ENCODE measurements at regions not wholly inside any gene's neighbourhood (a gene's known extent, or its start where the extent isn't known, plus 50 kb on each side); places are given as distances from the start of the nearest gene placed in this dataset.
"Not testable (repeated sequence)": the region's sequence is repeated elsewhere in the genome, so short reads cannot be mapped to it uniquely, and the experiment has no call there.

DNA sequence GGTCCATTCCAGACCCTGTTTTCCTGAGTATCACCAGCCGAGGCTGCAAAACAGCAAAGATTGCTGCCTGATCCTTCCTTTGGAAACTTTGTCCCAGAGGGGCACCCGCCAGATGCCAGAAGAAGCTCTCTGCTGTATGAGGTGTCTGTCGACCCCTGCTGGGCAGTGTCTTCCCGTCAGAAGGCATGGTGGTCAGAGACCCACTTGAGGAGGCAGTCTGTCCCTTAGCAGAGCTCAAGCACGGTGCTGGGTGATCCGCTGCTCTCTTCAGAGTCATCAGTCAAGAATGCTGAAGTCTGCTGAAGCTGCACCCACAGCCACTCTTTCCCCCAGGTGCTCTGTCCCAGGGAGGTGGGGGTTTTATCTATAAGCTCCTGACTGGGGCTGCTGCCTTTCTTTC lies 1121.2 kb downstream of the NSUN3 start:
- no peak for DNase-seq

DNA sequence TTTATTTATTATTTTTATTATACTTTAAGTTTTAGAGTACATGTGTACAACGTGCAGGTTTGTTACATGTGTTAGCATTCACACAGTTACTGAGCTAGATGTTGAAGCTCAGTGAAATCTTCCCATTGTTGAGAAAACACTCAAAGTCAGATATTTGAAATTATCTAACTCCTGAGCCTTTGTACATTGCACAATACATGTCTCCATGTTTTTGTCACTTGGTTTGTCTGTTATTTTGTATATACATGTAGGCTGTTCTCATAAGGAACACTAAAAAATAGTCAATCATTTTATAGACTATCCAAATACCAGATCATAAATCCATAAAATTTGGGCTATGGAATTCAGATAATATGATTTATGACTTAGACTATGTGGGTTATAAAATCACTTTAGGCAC lies 1126.5 kb downstream of the NSUN3 start:
- DNase-seq = no peak

- DNase-seq = no peak
Observed at GRCh38 chr3:95197661-95198060, 1134.8 kb downstream of the NSUN3 start.

GRCh38 chr3:95200384-95200783 lies 1137.5 kb downstream of the NSUN3 start:
- no peak for DNase-seq

GRCh38 chr3:95210878-95211277 lies 1148.0 kb downstream of the NSUN3 start:
- DNase-seq = peak; percentile 17

DNA sequence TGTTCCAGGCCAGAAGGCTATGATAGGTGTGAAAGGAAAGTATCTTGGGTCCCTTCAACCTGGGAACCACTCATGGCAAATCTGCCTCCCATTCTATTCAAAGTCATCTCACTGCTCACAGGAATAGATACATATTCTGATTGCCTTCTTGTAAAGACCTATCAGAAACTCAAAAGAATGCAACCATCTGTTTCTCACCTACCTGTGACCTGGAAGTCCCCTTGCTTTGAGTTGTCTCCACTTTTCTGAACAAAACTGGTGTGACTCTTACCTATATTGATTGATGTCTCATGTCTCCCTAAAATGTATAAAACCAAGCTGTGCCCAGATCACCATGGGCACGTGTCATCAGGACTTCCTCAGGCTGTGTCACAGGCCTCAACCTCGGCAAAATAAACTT lies 1149.3 kb downstream of the NSUN3 start:
- no peak for DNase-seq

- DNase-seq = no peak
Observed at GRCh38 chr3:95215437-95215957, 1152.6 kb downstream of the NSUN3 start.

DNA sequence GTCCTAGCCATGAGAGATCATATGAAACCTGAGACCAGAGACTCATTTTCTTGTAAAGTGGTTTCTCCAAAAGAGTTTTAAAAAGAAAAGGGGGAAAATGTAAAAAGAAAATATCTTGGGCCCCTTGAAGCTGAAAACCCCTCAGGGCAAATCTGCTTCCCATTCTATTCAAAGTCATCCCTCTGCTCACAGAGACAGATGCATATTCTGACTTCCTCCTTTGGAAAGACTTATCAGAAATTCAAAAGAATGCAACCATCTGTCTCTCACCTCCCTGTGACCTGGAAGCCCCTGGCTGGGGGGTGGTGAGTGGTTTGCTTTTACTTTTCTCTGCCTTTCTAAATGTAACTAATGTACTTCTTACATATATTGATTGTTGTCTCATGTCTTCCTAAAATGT lies 1154.8 kb downstream of the NSUN3 start:
- no peak for DNase-seq

GRCh38 chr3:95218484-95218883 lies 1155.6 kb downstream of the NSUN3 start:
- DNase-seq = no peak

DNA sequence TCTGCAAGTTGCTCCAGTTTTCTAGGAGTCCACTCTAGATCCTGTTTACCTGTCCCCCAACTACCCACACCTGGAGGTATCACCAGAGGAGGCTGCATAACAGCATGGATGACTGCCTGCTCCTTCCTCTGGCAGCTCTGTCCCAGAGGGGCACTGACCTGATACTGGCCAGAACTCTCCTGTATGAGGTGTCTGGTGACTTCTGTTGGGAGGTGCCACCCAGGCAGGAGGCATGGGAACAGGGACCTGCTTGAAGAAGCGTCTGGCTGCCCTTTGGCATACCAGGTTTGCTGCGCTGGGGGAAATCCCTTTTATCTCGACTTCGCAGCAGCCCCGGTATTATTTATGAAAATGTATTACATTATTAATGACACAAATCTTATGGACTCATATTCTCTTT lies 1163.6 kb downstream of the NSUN3 start:
- DNase-seq = no peak

GRCh38 chr3:95227092-95227491 lies 1164.2 kb downstream of the NSUN3 start:
- DNase-seq = no peak

- DNase-seq = no peak
Observed at GRCh38 chr3:95228416-95228815, 1165.6 kb downstream of the NSUN3 start.

DNA sequence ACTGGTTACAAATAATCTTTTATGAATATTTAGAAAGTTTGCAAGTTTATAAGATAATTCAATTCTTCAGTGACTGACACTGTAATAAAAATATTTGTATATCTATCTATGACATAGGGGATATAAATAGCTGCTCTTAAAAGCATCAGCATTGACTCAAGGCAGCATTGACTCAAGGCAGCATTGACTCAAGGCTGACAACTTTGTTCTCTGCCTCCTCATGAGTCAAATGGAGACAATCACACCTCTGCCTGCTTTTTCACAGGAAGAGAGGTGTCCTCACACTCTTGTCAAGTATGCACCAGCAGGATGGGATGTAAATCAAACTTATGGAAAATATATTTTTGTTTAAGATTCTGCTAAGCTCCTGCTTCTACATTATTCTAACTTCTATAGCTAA lies 1173.1 kb downstream of the NSUN3 start:
- no peak for DNase-seq

- no peak for DNase-seq
Observed at GRCh38 chr3:95237783-95238182, 1174.9 kb downstream of the NSUN3 start.

DNA sequence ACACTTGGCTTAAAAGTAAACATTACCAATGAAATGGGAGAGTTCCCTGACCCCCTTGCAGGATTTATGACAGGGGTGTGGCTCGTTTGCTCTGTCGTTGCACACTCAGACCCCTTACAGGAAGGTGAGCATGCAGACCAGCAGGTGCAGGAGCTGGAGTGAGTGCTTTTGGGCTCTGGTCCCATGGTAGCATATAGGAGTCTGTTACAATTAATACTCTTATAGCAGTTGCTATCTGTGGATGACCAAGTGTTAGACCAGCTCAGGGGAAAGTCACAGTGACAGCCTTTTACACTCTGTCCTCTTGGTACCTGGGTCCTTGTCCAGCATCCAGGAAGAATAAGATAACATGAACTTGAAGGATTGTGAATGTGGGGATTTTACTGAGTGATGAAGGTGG lies 1177.5 kb downstream of the NSUN3 start:
- DNase-seq = no peak

- DNase-seq = not testable (repeated sequence)
Observed at GRCh38 chr3:95241256-95241655, 1178.4 kb downstream of the NSUN3 start.

GRCh38 chr3:95246413-95246812 lies 1183.6 kb downstream of the NSUN3 start:
- DNase-seq = no peak

DNA sequence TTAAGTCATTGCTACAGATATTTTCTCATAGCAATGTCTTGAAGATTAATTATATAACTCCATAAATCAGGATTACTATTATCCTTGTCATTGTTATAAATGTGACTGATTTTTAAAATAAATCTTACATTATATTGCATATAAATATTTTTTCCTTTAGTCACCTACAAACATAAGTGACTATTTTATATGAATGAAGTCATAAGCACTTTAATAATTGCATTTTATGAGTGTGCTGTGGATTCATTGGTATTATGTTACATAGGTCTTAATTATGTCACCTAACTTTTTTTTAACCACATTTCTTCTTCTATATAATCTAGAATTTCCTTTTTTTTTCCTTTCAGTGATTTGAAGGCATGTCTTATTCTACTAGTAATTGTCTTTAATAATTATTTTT lies 1191.2 kb downstream of the NSUN3 start:
- no peak for DNase-seq

DNA sequence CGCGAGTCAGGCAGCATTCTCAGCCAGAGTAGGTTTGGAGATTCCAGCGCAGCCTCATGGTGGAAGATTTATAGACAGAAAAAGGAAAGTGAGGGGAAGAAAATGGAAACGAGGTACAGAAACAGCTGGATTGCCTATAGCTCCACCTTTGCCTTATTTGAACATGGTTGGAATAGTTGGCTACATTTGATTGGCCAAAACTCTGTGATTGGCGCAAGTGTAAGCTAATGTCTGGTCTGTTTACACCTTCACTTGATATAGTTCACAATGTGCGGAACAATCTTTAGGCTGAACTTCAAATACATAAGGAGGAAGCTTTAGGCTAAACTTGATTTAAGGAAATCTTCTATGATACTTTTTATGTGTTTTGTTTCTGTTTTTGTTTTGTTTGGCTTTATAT lies 1191.9 kb downstream of the NSUN3 start:
- no peak for DNase-seq

- peak; percentile 10 for DNase-seq
Observed at GRCh38 chr3:95265129-95265528, 1202.3 kb downstream of the NSUN3 start.

DNA sequence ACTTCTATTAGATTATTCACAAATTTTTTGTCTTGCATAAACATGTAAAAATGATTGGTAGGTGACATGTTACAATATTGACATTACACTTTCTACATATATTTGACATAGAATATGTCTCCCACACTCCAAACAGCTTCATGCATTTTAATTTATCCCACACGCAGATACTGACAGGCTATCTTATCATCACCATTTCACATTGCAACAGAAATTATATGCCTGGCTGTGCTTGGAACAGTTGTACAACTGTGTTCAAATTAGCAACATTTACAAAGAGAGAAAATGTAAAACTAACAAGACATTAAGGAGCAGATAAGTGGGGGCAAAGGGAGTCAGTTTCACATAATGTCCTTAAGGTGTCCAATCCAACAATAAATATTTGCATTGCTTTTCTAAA lies 1208.5 kb downstream of the NSUN3 start:
- no peak for DNase-seq

DNA sequence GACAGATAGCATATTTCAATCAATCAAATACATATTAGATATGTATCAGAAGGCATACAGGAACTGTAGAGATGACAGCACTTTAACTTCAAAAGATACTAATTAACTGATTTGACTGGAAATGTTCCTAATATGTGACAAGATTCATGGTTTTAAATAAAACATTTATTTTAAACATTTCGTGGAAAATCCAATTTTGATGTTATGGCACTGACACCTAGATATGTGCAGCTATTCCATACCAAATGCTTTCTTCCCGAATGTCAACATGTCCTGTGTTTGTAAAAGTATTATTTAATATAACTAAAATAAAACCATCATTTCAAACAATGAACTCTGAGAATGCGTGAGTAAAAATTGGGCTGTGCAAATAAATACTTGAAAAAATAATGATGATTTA lies 1209.3 kb downstream of the NSUN3 start:
- no peak for DNase-seq

DNA sequence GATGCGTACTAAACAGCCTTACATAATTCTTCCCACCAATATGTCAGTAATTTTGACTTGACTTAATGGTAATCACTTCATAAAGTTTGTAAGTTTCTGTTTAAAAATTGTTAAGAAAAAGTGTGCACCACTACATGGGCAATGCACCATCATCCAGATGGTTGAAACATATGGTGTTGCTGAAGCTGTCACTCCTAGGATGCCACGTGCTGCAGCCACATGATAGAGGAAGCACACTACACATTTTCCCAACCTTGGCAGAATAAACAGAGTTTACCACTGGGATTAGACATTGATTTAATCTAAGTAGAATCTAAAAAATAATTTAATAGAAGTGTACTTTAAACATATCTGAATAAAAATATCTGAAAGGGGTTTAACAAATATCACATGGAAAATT lies 1209.9 kb downstream of the NSUN3 start:
- no peak for DNase-seq

GRCh38 chr3:95277613-95278012 lies 1214.8 kb downstream of the NSUN3 start:
- peak; percentile 6 for DNase-seq

DNA sequence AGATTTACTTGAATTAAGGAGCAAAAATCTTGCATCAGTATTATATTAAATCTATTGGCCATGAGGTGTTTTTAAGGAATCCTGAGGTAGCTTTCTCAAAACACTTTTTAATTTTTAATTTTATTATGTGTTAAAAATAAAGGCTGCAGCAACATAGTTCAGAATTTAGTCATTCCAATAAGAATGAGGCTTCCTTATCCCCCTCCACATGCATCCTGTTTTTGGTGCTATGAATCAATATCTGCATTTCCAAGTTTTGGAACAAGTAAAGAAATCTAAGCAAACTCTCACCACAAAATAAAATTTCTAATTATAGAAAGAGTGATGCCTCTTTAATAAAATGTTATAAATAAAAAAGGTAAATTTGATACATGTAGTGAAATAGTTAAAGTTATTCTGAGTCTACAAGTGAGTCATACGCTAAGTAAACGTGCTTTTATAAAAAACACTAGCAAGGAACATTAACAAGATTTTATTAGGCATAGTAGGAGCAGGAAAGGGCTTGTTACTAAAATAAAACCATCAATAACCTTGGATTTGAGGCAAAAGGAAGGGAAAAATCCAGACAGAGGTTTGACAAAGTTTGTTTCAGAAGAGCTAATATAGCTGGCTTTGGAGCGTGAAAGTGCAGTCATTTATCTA lies 1218.0 kb downstream of the NSUN3 start:
- DNase-seq = no peak
